ENCODE measurements at regions not wholly inside any gene's neighbourhood (a gene's known extent, or its start where the extent isn't known, plus 50 kb on each side); places are given as distances from the start of the nearest gene placed in this dataset.
"Not testable (repeated sequence)": the region's sequence is repeated elsewhere in the genome, so short reads cannot be mapped to it uniquely, and the experiment has no call there.

DNA sequence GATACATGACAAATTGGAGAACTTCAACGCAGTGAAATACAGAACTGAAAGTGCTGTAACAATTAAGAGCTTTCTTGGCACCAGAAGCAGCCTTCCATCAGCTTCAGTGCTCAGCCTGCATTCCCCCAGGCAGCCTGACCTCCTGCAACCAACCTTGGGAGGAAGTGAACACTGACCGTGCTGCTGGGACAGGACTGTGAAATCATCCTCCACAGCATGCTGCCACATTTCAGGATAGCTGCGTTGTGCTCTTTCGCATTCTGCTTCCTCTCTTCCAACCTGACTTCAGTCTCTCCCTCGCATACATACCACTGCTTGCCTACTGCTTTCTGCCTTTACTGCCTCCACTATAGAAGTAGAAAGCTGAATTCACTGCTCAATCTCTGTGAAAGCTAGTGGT lies 388.6 kb downstream of the RWDD3 start:
- H3K9me3 Mint-ChIP-seq: peaks cover 15% of the 10 kb centered on the region
- no peaks in the 10 kb centered on the region for H3K4me1 Mint-ChIP-seq (ENCODE audit: low read depth)
- no peaks in the 10 kb centered on the region for H3K27me3 Mint-ChIP-seq (ENCODE audit: low read depth)
- no peak overlapping the region for H3K27ac Mint-ChIP-seq
- intact Hi-C loops (cut with micrococcal nuclease): no loop called here
- no peaks in the 10 kb centered on the region for H3K36me3 Mint-ChIP-seq (ENCODE audit: low read depth)
- no peak for DNase-seq (ENCODE audit: low spot score)
- no peak overlapping the region for H3K4me3 Mint-ChIP-seq (ENCODE audit: low read depth)

DNA sequence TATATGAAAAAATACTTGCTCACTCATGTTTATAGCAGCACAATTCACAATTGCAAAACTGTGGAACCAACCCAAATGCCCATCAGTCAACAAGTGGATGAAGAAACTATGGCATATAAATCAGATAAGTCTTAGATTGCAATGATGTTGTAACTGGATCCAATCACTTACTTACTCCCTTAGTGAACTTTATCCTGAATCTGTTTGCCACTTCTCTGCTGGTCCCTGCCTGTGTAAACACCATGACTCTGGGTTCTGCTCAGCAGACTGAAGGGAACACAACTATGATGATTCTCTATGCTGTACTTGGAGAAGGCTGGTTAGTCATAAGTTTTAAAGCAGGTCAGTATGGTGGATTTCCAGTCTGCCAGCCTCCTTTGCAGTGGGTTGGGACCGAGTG lies 391.2 kb downstream of the RWDD3 start:
- no peak overlapping the region for H3K4me3 Mint-ChIP-seq (ENCODE audit: low read depth)
- H3K27me3 Mint-ChIP-seq (ENCODE audit: low read depth): no peaks in the 10 kb centered on the region
- no peaks in the 10 kb centered on the region for H3K4me1 Mint-ChIP-seq (ENCODE audit: low read depth)
- no peak overlapping the region for H3K27ac Mint-ChIP-seq
- H3K36me3 Mint-ChIP-seq (ENCODE audit: low read depth): no peaks in the 10 kb centered on the region
- intact Hi-C loops (cut with micrococcal nuclease): no loop called here
- peaks cover 10% of the 10 kb centered on the region for H3K9me3 Mint-ChIP-seq
- DNase-seq (ENCODE audit: low spot score): no peak

DNA sequence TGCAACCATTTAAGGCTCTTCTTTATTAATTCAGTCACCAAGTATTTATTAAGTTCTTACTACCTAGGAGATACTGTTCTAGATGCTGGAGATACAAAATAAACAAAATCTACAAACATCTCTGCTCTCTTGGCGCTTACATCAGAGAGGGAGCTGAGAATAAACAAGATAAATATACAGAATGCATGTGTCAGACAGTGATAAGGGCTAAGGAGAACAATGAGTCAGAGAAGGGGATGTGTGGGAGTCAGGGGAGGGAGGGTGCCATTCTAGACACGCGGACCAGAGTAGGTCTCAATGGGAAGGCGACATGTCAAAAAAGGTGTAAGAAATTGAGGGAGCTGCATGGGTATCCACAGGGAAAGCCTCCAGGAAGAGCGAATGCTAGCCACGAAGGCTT lies 393.2 kb downstream of the RWDD3 start:
- no peaks in the 10 kb centered on the region for H3K4me1 Mint-ChIP-seq (ENCODE audit: low read depth)
- intact Hi-C loops (cut with micrococcal nuclease): no loop called here
- DNase-seq (ENCODE audit: low spot score): no peak
- peaks cover 6% of the 10 kb centered on the region for H3K9me3 Mint-ChIP-seq
- H3K27me3 Mint-ChIP-seq (ENCODE audit: low read depth): no peaks in the 10 kb centered on the region
- no peak overlapping the region for H3K27ac Mint-ChIP-seq
- H3K36me3 Mint-ChIP-seq (ENCODE audit: low read depth): no peaks in the 10 kb centered on the region
- H3K4me3 Mint-ChIP-seq (ENCODE audit: low read depth): no peak overlapping the region

- Mint-ChIP-seq H3K27ac (no peak overlapping the region), H3K4me1 (ENCODE audit: low read depth) (no peaks in the 10 kb centered on the region), H3K36me3 (ENCODE audit: low read depth) (no peaks in the 10 kb centered on the region), H3K27me3 (ENCODE audit: low read depth) (no peaks in the 10 kb centered on the region), H3K4me3 (ENCODE audit: low read depth) (no peak overlapping the region), H3K9me3 (peaks cover 6% of the 10 kb centered on the region)
- DNase-seq (ENCODE audit: low spot score): no peak
- intact Hi-C loops (cut with micrococcal nuclease): no loop called here
Measured at GRCh38 chr1:95631695-95632094, 397.7 kb downstream of the RWDD3 start.

- no peaks in the 10 kb centered on the region for H3K27me3 Mint-ChIP-seq (ENCODE audit: low read depth)
Measured at GRCh38 chr1:95635811-95636210, 401.8 kb downstream of the RWDD3 start.

DNA sequence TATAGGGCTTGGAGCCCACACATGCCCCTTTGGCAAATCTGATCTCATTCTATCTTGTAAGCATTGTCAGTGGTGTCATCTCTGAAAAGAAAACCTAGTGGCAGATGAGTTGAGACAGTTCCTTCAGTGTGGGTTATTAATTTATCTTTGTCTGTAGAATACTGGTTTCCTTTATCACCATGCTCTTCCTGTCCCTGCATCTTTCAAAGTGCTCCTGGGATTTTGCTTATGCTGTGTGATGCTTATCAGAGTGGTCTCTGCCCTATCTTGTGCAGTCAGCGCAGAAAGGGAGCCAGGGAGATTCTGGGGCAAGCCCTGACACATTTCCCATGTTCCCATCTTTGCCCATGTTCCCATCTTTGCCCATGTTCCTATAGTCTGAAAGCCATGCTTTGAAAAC lies 402.9 kb downstream of the RWDD3 start:
- Mint-ChIP-seq H3K27ac (no peak overlapping the region), H3K27me3 (ENCODE audit: low read depth) (no peaks in the 10 kb centered on the region), H3K4me1 (ENCODE audit: low read depth) (no peaks in the 10 kb centered on the region), H3K9me3 (peaks cover 4% of the 10 kb centered on the region), H3K4me3 (ENCODE audit: low read depth) (no peak overlapping the region), H3K36me3 (ENCODE audit: low read depth) (no peaks in the 10 kb centered on the region)
- no peak for DNase-seq (ENCODE audit: low spot score)
- intact Hi-C loops (cut with micrococcal nuclease): no loop called here

More at GRCh38 chr1:95635811-95636210, 401.8 kb downstream of the RWDD3 start:
- intact Hi-C loops (cut with micrococcal nuclease): no loop called here
- DNase-seq (ENCODE audit: low spot score): no peak
- H3K27ac Mint-ChIP-seq: no peak overlapping the region
- H3K4me1 Mint-ChIP-seq (ENCODE audit: low read depth): no peaks in the 10 kb centered on the region
- H3K4me3 Mint-ChIP-seq (ENCODE audit: low read depth): no peak overlapping the region
- no peaks in the 10 kb centered on the region for H3K36me3 Mint-ChIP-seq (ENCODE audit: low read depth)
- H3K9me3 Mint-ChIP-seq: peaks cover 4% of the 10 kb centered on the region

- Mint-ChIP-seq H3K27me3 (ENCODE audit: low read depth) (no peaks in the 10 kb centered on the region), H3K27ac (no peak overlapping the region), H3K9me3 (peaks cover 11% of the 10 kb centered on the region), H3K4me3 (ENCODE audit: low read depth) (no peak overlapping the region), H3K36me3 (ENCODE audit: low read depth) (no peaks in the 10 kb centered on the region), H3K4me1 (ENCODE audit: low read depth) (no peaks in the 10 kb centered on the region)
- no peak for DNase-seq (ENCODE audit: low spot score)
- intact Hi-C loops (cut with micrococcal nuclease): no loop called here
Measured at GRCh38 chr1:95640746-95641145, 406.7 kb downstream of the RWDD3 start.

DNA sequence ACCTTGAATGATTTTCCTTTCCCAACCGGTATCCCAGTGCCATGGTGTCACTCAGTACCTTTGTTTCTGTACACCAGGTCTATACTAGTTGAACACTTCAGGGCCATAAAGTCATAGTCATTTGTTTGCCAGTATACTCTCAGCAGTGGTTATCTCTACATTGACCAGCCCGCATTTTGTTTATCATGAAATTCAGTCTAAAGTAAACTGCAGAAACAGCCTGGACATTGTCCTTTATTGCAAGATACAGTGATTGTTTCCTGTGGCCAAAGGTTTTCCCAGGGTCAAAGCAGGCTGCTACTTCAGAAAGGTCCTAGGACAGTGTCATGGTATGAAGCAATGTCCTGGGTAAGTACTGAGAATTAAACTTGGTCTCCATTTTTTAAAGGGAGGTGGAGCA lies 407.4 kb downstream of the RWDD3 start:
- H3K4me3 Mint-ChIP-seq (ENCODE audit: low read depth): no peak overlapping the region
- H3K27me3 Mint-ChIP-seq (ENCODE audit: low read depth): no peaks in the 10 kb centered on the region
- no peaks in the 10 kb centered on the region for H3K36me3 Mint-ChIP-seq (ENCODE audit: low read depth)
- H3K4me1 Mint-ChIP-seq (ENCODE audit: low read depth): no peaks in the 10 kb centered on the region
- intact Hi-C loops (cut with micrococcal nuclease): no loop called here
- no peak overlapping the region for H3K27ac Mint-ChIP-seq
- H3K9me3 Mint-ChIP-seq: peaks cover 12% of the 10 kb centered on the region
- DNase-seq (ENCODE audit: low spot score): no peak

DNA sequence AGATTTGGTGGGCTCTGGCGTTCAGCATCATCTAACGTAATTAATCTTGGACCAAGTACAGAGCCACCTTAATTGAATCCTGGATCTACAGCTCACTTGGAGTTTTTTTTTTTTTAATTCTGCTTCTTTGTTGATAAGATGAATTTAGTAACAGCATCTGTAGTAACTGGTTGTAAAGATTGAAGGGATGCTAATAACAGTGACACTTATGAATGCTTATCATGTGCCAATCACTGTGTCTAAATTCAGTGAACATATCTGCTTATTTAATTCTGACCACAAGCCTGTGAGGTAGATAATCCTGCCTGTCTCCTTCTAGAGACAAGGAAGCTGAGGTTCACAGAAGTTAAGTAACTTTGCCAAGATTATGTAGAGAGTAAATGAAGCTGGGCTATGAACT lies 408.0 kb downstream of the RWDD3 start:
- H3K4me3 Mint-ChIP-seq (ENCODE audit: low read depth): no peak overlapping the region
- peaks cover 17% of the 10 kb centered on the region for H3K9me3 Mint-ChIP-seq
- DNase-seq (ENCODE audit: low spot score): no peak
- intact Hi-C loops (cut with micrococcal nuclease): no loop called here
- H3K36me3 Mint-ChIP-seq (ENCODE audit: low read depth): no peaks in the 10 kb centered on the region
- H3K4me1 Mint-ChIP-seq (ENCODE audit: low read depth): no peaks in the 10 kb centered on the region
- no peaks in the 10 kb centered on the region for H3K27me3 Mint-ChIP-seq (ENCODE audit: low read depth)
- H3K27ac Mint-ChIP-seq: no peak overlapping the region

DNA sequence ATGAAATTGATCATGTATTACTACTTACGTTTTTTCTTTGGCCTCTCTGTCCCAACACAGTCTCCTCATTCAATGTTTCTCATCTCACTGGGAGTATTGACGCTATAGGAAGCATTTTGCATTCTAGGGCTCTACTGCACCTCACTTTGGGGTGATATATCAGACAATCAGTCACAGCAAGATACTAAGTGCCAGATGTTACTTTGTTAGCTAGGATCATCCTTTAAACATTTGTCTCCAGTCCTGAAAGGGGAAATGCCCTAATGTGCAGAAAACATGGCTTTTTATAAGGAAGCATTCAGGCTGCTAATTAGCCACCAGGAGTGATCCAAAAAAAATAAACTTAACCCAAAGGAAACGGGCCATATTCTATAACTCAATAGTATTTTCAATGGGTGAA lies 409.1 kb downstream of the RWDD3 start:
- Mint-ChIP-seq H3K4me1 (ENCODE audit: low read depth) (no peaks in the 10 kb centered on the region), H3K36me3 (ENCODE audit: low read depth) (no peaks in the 10 kb centered on the region), H3K4me3 (ENCODE audit: low read depth) (no peak overlapping the region), H3K27me3 (ENCODE audit: low read depth) (no peaks in the 10 kb centered on the region), H3K27ac (no peak overlapping the region), H3K9me3 (peaks cover 16% of the 10 kb centered on the region)
- no peak for DNase-seq (ENCODE audit: low spot score)
- intact Hi-C loops (cut with micrococcal nuclease): no loop called here

GRCh38 chr1:95645126-95645525 lies 411.1 kb downstream of the RWDD3 start:
- H3K27me3 Mint-ChIP-seq (ENCODE audit: low read depth); H3K4me1 Mint-ChIP-seq (ENCODE audit: low read depth); H3K36me3 Mint-ChIP-seq (ENCODE audit: low read depth); DNase-seq (ENCODE audit: low spot score); H3K27ac Mint-ChIP-seq; intact Hi-C loops (cut with micrococcal nuclease); H3K4me3 Mint-ChIP-seq (ENCODE audit: low read depth): not testable (repeated sequence)
- H3K9me3 Mint-ChIP-seq: peaks cover 16% of the 10 kb centered on the region

DNA sequence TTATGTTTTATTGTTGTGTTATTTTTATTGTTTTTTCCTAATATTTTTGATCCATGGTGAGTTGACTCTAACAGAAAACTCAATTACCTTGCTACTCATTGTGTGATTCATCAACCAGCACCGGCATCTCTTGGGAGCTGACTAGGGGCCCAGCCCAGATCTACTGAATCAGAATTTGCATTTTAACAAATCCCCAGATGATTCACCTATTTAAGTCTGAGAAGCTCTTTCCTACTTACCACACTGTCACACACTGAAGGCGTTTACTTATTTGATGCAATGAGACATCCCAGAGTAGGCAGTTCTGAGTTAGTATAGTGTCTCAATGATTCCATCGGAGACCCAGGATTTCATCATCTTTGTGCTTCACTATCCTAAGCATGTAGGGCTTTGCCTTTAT lies 416.6 kb downstream of the RWDD3 start:
- H3K9me3 Mint-ChIP-seq: peaks cover 13% of the 10 kb centered on the region
- no peaks in the 10 kb centered on the region for H3K36me3 Mint-ChIP-seq (ENCODE audit: low read depth)
- H3K4me3 Mint-ChIP-seq (ENCODE audit: low read depth): no peak overlapping the region
- no peaks in the 10 kb centered on the region for H3K27me3 Mint-ChIP-seq (ENCODE audit: low read depth)
- no peak overlapping the region for H3K27ac Mint-ChIP-seq
- intact Hi-C loops (cut with micrococcal nuclease): no loop called here
- no peaks in the 10 kb centered on the region for H3K4me1 Mint-ChIP-seq (ENCODE audit: low read depth)
- DNase-seq (ENCODE audit: low spot score): no peak

GRCh38 chr1:95652423-95652965 lies 418.5 kb downstream of the RWDD3 start:
- Mint-ChIP-seq H3K9me3 (peaks cover 14% of the 10 kb centered on the region), H3K4me3 (ENCODE audit: low read depth) (no peak overlapping the region), H3K36me3 (ENCODE audit: low read depth) (no peaks in the 10 kb centered on the region), H3K27ac (no peak overlapping the region), H3K4me1 (ENCODE audit: low read depth) (no peaks in the 10 kb centered on the region), H3K27me3 (ENCODE audit: low read depth) (no peaks in the 10 kb centered on the region)
- intact Hi-C loops (cut with micrococcal nuclease): no loop called here
- DNase-seq (ENCODE audit: low spot score): no peak

DNA sequence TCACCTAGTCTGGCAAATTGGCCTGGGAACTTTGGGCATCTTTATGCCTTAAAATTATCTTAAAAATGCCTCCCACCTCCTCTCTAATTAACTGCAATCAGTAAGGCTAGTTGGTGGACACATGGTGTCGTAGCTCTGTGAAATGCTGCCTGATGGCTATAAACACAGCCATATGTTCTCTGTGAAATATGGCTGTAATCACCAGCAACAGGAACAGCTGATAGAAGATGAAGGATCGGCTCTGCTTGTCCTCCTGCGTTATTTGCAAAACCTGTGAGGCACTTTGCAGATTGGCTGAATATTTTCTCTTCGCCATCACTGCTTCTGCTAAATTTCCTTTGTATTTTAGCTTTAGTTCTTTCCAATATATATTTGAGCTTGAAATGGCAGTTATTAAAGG lies 419.6 kb downstream of the RWDD3 start:
- Mint-ChIP-seq H3K4me3 (ENCODE audit: low read depth) (no peak overlapping the region), H3K36me3 (ENCODE audit: low read depth) (no peaks in the 10 kb centered on the region), H3K27ac (no peak overlapping the region), H3K4me1 (ENCODE audit: low read depth) (no peaks in the 10 kb centered on the region), H3K27me3 (ENCODE audit: low read depth) (no peaks in the 10 kb centered on the region), H3K9me3 (peaks cover 21% of the 10 kb centered on the region)
- no peak for DNase-seq (ENCODE audit: low spot score)
- intact Hi-C loops (cut with micrococcal nuclease): no loop called here

All from activated T-helper 2 cell treated with anti-CD3 and anti-CD28 coated beads, Interferon-gamma antibody, Interleukin-2, Interleukin-4, amounts not matched to agents 10 μg/mL and 5 μg/mL and 100 μg/mL, durations not matched to agents 14 hours and 24 hours and 36 hours (primary cell).